Stimulated activated CD8-positive, alpha-beta memory T cell treated with anti-CD3 and anti-CD28 coated beads, Interleukin-15, amount 100 ng/mL, for 1 hour (primary cell): ENCODE measurements at regions not wholly inside any gene's neighbourhood (a gene's known extent, or its start where the extent isn't known, plus 50 kb on each side); places are given as distances from the start of the nearest gene placed in this dataset.

Experiments
- DNase-seq: peaks from one replicate; pipeline ENCODE4 v3.0.0-alpha.2; 2020; ENCODE audit warnings: low read depth

GRCh38 chr2:126990605-126991532, 92.2 kb downstream of the TEX51 start:
- DNase-seq = no peak

GRCh38 chr2:126994340-126994777, 95.7 kb downstream of the TEX51 start:
- no peak for DNase-seq

- no peak for DNase-seq
Observed at GRCh38 chr2:126995621-126996377, 97.1 kb downstream of the TEX51 start.

DNA sequence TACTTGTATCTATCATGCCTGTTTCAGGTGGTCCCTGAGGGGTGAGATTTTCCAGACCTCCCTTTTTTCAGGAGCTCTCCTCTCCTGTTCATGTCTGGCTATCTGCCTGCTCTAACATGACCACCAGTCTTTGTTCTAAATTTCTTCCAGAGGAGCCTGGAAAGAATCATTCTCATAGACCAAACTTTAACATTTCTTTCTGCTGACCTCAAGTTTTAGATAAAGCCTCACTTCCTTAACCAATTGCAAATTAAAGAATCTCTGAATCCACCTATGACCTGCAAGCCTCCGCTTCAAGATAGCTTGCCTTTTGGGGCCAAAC, 97.6 kb downstream of the TEX51 start:
- DNase-seq = no peak
